A673 (cell line): ENCODE measurements at regions not wholly inside any gene's neighbourhood (a gene's known extent, or its start where the extent isn't known, plus 50 kb on each side); places are given as distances from the start of the nearest gene placed in this dataset.

ENCODE experiments used
- CTCF ChIP-seq: fragments of 300-800, 200-600 bp; sonication (generic); conservative IDR thresholded peaks from 2 replicates; pipeline ENCODE4 v1.5.1; 2017; ENCODE audit warnings: low read depth, mild to moderate bottlenecking, antibody characterized with exemption, low read length, moderate library complexity, mixed read lengths
- EZH2 ChIP-seq: fragments of 200-600 bp; sonication (generic); IDR thresholded peaks from 2 replicates; pipeline ENCODE4 v1.6.1; 2017; ENCODE audit warnings: borderline replicate concordance, low read depth, mild to moderate bottlenecking, mixed read lengths, antibody characterized with exemption, low read length; ENCODE audit not compliant: poor library complexity, severe bottlenecking

- TF ChIP-seq CTCF (no peak), EZH2 (no peak)
Observed at GRCh38 chr12:103177639-103178255, 220.3 kb downstream of the ASCL1 start.
